ENCODE measurements at regions not wholly inside any gene's neighbourhood (a gene's known extent, or its start where the extent isn't known, plus 50 kb on each side); places are given as distances from the start of the nearest gene placed in this dataset.

- TF ChIP-seq NFE2L2 (conservative IDR thresholded peaks at IDR 0.05; ENCODE audit: low read length): no peak
These were observed 53.9 kb upstream of the MTNR1B start (continued) for GRCh38 chr11:92915551-92915950.

GRCh38 chr11:92916299-92916698, 53.2 kb upstream of the MTNR1B start:
- ChIA-PET CTCF (interaction anchor here (1.1 kb wide), 1 partner anchor 26 kb away, joined by 6 read pairs; no protein-coding TSS in a partner anchor), POLR2A (no interaction called here)
- Histone ChIP-seq H3K4me1 (no peaks in the 10 kb centered on the region), H3K4me3 (no peak overlapping the region), H3K4me2 (no peak overlapping the region), H3K27ac (no peak overlapping the region), H3K9me3 (no peaks in the 10 kb centered on the region)
- FAIRE-seq: no peak
- WGBS (ENCODE audit: missing lambda C conversion rate): 33% methylated on average over 1 of the region's 4 CpGs
- DNase-seq (ENCODE audit: low read depth in 1 of 2, low spot score in 1 of 2): no peak
- no peak for ATAC-seq
- TF ChIP-seq HOXB13 (CRISPR knock-in tag; IDR thresholded peaks at IDR 0.05; ENCODE audit: low read depth) (no peak), ESRRA (IDR thresholded peaks at IDR 0.05; ENCODE audit: borderline replicate concordance, low read length) (no peak), USF2 (IDR thresholded peaks at IDR 0.05) (no peak), HOXA7 (CRISPR knock-in tag; IDR thresholded peaks at IDR 0.05) (no peak), RFX5 (IDR thresholded peaks at IDR 0.05) (no peak), ZSCAN20 (CRISPR knock-in tag; IDR thresholded peaks at IDR 0.05) (no peak), HDAC2 (IDR thresholded peaks at IDR 0.05) (no peak), BCL3 (IDR thresholded peaks at IDR 0.05) (no peak), PHF8 (IDR thresholded peaks at IDR 0.05; ENCODE audit: borderline replicate concordance, low read depth) (no peak), RARB (CRISPR knock-in tag; IDR thresholded peaks at IDR 0.05) (no peak), NPAS2 (CRISPR knock-in tag; IDR thresholded peaks at IDR 0.05; ENCODE audit: borderline replicate concordance) (no peak)
- TF ChIP-seq, protein P1, sequence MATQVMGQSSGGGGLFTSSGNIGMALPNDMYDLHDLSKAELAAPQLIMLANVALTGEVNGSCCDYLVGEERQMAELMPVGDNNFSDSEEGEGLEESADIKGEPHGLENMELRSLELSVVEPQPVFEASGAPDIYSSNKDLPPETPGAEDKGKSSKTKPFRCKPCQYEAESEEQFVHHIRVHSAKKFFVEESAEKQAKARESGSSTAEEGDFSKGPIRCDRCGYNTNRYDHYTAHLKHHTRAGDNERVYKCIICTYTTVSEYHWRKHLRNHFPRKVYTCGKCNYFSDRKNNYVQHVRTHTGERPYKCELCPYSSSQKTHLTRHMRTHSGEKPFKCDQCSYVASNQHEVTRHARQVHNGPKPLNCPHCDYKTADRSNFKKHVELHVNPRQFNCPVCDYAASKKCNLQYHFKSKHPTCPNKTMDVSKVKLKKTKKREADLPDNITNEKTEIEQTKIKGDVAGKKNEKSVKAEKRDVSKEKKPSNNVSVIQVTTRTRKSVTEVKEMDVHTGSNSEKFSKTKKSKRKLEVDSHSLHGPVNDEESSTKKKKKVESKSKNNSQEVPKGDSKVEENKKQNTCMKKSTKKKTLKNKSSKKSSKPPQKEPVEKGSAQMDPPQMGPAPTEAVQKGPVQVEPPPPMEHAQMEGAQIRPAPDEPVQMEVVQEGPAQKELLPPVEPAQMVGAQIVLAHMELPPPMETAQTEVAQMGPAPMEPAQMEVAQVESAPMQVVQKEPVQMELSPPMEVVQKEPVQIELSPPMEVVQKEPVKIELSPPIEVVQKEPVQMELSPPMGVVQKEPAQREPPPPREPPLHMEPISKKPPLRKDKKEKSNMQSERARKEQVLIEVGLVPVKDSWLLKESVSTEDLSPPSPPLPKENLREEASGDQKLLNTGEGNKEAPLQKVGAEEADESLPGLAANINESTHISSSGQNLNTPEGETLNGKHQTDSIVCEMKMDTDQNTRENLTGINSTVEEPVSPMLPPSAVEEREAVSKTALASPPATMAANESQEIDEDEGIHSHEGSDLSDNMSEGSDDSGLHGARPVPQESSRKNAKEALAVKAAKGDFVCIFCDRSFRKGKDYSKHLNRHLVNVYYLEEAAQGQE (IDR thresholded peaks at IDR 0.05): no peak

- FAIRE-seq: no peak
- no peaks in the 10 kb centered on the region for H3K9me3 ChIP-seq
- CTCF ChIA-PET: no interaction called here
- TF ChIP-seq EHF (CRISPR knock-in tag; IDR thresholded peaks at IDR 0.05) (no peak), MAZ (IDR thresholded peaks at IDR 0.05; ENCODE audit: borderline replicate concordance, low read depth, low read length) (no peak), RAD21 (conservative IDR thresholded peaks at IDR 0.05 in 1 of 2, IDR thresholded peaks at IDR 0.05 in 1 of 2) (no peak), BHLHE40 (IDR thresholded peaks at IDR 0.05; ENCODE audit: low read depth, low read length) (no peak), RNF2 (IDR thresholded peaks at IDR 0.05; ENCODE audit: borderline replicate concordance, low read depth) (no peak), MYC (IDR thresholded peaks at IDR 0.05; ENCODE audit: borderline replicate concordance, low read length) (no peak), NPAS2 (CRISPR knock-in tag; IDR thresholded peaks at IDR 0.05; ENCODE audit: borderline replicate concordance) (no peak), MAX (IDR thresholded peaks at IDR 0.05) (no peak), SREBF2 (IDR thresholded peaks at IDR 0.05) (no peak), CBX2 (IDR thresholded peaks at IDR 0.05; ENCODE audit: borderline replicate concordance, low read depth) (no peak), KDM5A (IDR thresholded peaks at IDR 0.05) (no peak), SMC3 (IDR thresholded peaks at IDR 0.05) (no peak), USF2 (IDR thresholded peaks at IDR 0.05) (no peak)
- TF ChIP-seq, protein P2, sequence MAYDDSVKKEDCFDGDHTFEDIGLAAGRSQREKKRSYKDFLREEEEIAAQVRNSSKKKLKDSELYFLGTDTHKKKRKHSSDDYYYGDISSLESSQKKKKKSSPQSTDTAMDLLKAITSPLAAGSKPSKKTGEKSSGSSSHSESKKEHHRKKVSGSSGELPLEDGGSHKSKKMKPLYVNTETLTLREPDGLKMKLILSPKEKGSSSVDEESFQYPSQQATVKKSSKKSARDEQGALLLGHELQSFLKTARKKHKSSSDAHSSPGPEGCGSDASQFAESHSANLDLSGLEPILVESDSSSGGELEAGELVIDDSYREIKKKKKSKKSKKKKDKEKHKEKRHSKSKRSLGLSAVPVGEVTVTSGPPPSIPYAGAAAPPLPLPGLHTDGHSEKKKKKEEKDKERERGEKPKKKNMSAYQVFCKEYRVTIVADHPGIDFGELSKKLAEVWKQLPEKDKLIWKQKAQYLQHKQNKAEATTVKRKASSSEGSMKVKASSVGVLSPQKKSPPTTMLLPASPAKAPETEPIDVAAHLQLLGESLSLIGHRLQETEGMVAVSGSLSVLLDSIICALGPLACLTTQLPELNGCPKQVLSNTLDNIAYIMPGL (CRISPR knock-in tag; IDR thresholded peaks at IDR 0.05; ENCODE audit: borderline replicate concordance): no peak
- TF ChIP-seq, protein P3, sequence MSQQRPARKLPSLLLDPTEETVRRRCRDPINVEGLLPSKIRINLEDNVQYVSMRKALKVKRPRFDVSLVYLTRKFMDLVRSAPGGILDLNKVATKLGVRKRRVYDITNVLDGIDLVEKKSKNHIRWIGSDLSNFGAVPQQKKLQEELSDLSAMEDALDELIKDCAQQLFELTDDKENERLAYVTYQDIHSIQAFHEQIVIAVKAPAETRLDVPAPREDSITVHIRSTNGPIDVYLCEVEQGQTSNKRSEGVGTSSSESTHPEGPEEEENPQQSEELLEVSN (IDR thresholded peaks at IDR 0.05; ENCODE audit: borderline replicate concordance, low read depth): no peak
- TF ChIP-seq, protein P4, sequence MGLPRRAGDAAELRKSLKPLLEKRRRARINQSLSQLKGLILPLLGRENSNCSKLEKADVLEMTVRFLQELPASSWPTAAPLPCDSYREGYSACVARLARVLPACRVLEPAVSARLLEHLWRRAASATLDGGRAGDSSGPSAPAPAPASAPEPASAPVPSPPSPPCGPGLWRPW (IDR thresholded peaks at IDR 0.05): no peak
These were observed 51.5 kb upstream of the MTNR1B start for GRCh38 chr11:92917927-92918326.

More at GRCh38 chr11:92917927-92918326, 51.5 kb upstream of the MTNR1B start:
- Histone ChIP-seq H3K4me2 (no peak overlapping the region), H3K27ac (no peak overlapping the region), H3K4me3 (no peak overlapping the region), H3K4me1 (no peaks in the 10 kb centered on the region)
- WGBS (ENCODE audit: missing lambda C conversion rate): 83% methylated on average over 1 of the region's 1 CpG
- ATAC-seq: no peak
- no peak for DNase-seq (ENCODE audit: low read depth in 1 of 2, low spot score in 1 of 2)
- POLR2A ChIA-PET: no interaction called here
